K562 (cell line): ENCODE measurements at regions not wholly inside any gene's neighbourhood (a gene's known extent, or its start where the extent isn't known, plus 50 kb on each side); places are given as distances from the start of the nearest gene placed in this dataset.
"Not testable (repeated sequence)": the region's sequence is repeated elsewhere in the genome, so short reads cannot be mapped to it uniquely, and the experiment has no call there.

Experiments used
- ATAC-seq: fragments of 200-7000 bp; cut with Tn5 transposase; 3 replicates; pipeline ENCODE4 v1.9.1; 2020; ENCODE audit warnings: moderate library complexity
- BruUV-seq: library from RNA; stranded (reverse); fragments of 400-500 nt; replicated peaks from 2 replicates; lab custom pipeline; 2021; lab: Mats Ljungman, UMichigan
- CTCF ChIA-PET: fragments of 300-600 bp; formaldehyde crosslinking; extraction: SDS; loops from one replicate; lab custom pipeline; 2021; ENCODE audit warnings: low intra/inter-chr PET ratio; lab: Yijun Ruan, JAX
- POLR2A ChIA-PET: fragments of 300-600, 350-650 bp; sonication (Branson Sonifier 250); formaldehyde crosslinking; extraction: SDS; loops from one replicate; lab custom pipeline; 2021; ENCODE audit warnings: antibody characterized with exemption, inconsistent platforms; lab: Yijun Ruan, JAX
- DNase-seq, 4 experiments: peaks; one replicate each; pipeline versions ENCODE4 v3.0.0 to v3.0.0-alpha.2; 2011 to 2018; ENCODE audit warnings: low spot score in 3 of 4, mixed read lengths in 3 of 4; ENCODE audit errors: extremely low read depth in 1 of 4
- FAIRE-seq: peaks from 2 replicates; lab custom pipeline; 2011; peaks lifted over from hg19 to GRCh38; lab: Jason Lieb, UNC
- H2AFZ ChIP-seq: 2 replicates; pipeline ENCODE4 v1.6.0; 2011; ENCODE audit warnings: low read depth, low read length, control low read depth, inconsistent platforms
- H3K27ac ChIP-seq: fragments of 200-600 bp; 3 replicates; pipeline ENCODE4 v1.8.0; 2011; ENCODE audit warnings: low read depth, mild to moderate bottlenecking, control low read depth, inconsistent platforms, low read length, moderate library complexity, mixed read lengths; ENCODE audit errors: extremely low read depth
- H3K27me3 ChIP-seq, 2 experiments: fragments of 300-600 bp in 1 of 2; 2 replicates in 1 of 2; 3 replicates in 1 of 2; pipeline versions ENCODE4 v1.6.0 to v1.8.0; 2011; ENCODE audit warnings: inconsistent platforms in 2 of 2, low read length in 2 of 2, mild to moderate bottlenecking in 1 of 2, mixed read lengths in 1 of 2, moderate library complexity in 1 of 2; ENCODE audit not compliant: control insufficient read depth in 2 of 2, insufficient read depth in 2 of 2
- H3K36me3 ChIP-seq: fragments of 300-600 bp; 3 replicates; pipeline ENCODE4 v1.8.0; 2011; ENCODE audit warnings: mild to moderate bottlenecking, low read length, inconsistent platforms; ENCODE audit not compliant: control insufficient read depth, insufficient read depth
- H3K4me1 ChIP-seq, 2 experiments: fragments of 200-600 bp in 1 of 2; replicated peaks in 1 of 2; 2 replicates in 1 of 2; 3 replicates in 1 of 2; pipeline versions ENCODE4 v1.5.1 to v1.8.0; 2011; ENCODE audit warnings: inconsistent platforms in 2 of 2, low read length in 2 of 2, mild to moderate bottlenecking in 1 of 2, mixed read lengths in 1 of 2, moderate library complexity in 1 of 2; ENCODE audit not compliant: control insufficient read depth in 2 of 2, insufficient read depth in 2 of 2
- H3K4me2 ChIP-seq: 2 replicates; pipeline ENCODE4 v1.6.1; 2011; ENCODE audit warnings: low read length, control low read depth, inconsistent platforms, mixed read lengths; ENCODE audit not compliant: insufficient read depth
- H3K4me3 ChIP-seq: fragments of 200-600 bp; sonication (generic), shearing (Covaris generic); 2 replicates; pipeline ENCODE4 v1.5.1; 2016; ENCODE audit warnings: control low read depth, inconsistent platforms
- H3K79me2 ChIP-seq: fragments of 200-600 bp; 3 replicates; pipeline ENCODE4 v1.8.0; 2011; ENCODE audit warnings: low read length, inconsistent platforms; ENCODE audit not compliant: control insufficient read depth, insufficient read depth
- H3K9ac ChIP-seq, 2 experiments: 2 replicates each; pipeline versions ENCODE4 v1.6.0 to v1.6.1; 2011; ENCODE audit warnings: low read depth in 2 of 2, low read length in 2 of 2, control low read depth in 1 of 2, inconsistent platforms in 1 of 2, mild to moderate bottlenecking in 1 of 2, mixed read lengths in 1 of 2; ENCODE audit not compliant: insufficient read depth in 1 of 2
- H3K9me1 ChIP-seq: one replicate; pipeline ENCODE4 v1.6.0; 2011; ENCODE audit warnings: inconsistent platforms, mild to moderate bottlenecking, low read length, moderate library complexity; ENCODE audit not compliant: control insufficient read depth, insufficient read depth
- H3K9me3 ChIP-seq: replicated peaks from 2 replicates; pipeline ENCODE4 v1.5.1; 2011; ENCODE audit warnings: low read depth, low read length, inconsistent platforms; ENCODE audit not compliant: control insufficient read depth, insufficient read depth
- H4K20me1 ChIP-seq: replicated peaks from 2 replicates; pipeline ENCODE4 v1.6.1; 2011; ENCODE audit warnings: low read length, inconsistent platforms, mixed read lengths; ENCODE audit not compliant: control insufficient read depth, insufficient read depth
- GATAD2B ChIP-seq: fragments of 450-650 bp; IDR thresholded peaks from 2 replicates; pipeline ENCODE4 v1.6.1; 2017; ENCODE audit warnings: mild to moderate bottlenecking, borderline replicate concordance
- XRCC4 ChIP-seq: IDR thresholded peaks from one replicate; pipeline ENCODE4 v1.6.1; 2011; ENCODE audit not compliant: insufficient read depth, insufficient read length; ENCODE audit errors: extremely low read depth
- WGBS: fragments of 100-300 bp; shearing (Covaris generic); methylation state at CpG from one replicate; pipeline ENCODE4 v1.1.6; 2016; ENCODE audit warnings: low coverage, mixed read lengths; ENCODE audit not compliant: insufficient coverage; ENCODE audit errors: missing lambda C conversion rate; 5-methylcytosine and 5-hydroxymethylcytosine counted together
- in situ Hi-C: fragments of 300-500 bp; cut with MboI; formaldehyde crosslinking; loops from 4 replicates; pipeline ENCODE4 v1.15.0; 2018; ENCODE audit warnings: inconsistent platforms, mixed read lengths
- intact Hi-C: fragments of 100-400 bp; cut with micrococcal nuclease; formaldehyde crosslinking; loops from 2 replicates; pipeline ENCODE4 v1.14.2; 2022
- TF ChIP-seq, protein P1 (sequence below): fragments of 250-450 bp; sonication (Bioruptor Pico); IDR thresholded peaks from 2 replicates; pipeline ENCODE4 v1.8.0; 2022; ENCODE audit warnings: inconsistent platforms, mild to moderate bottlenecking, moderate library complexity, borderline replicate concordance
- TF ChIP-seq, protein P2 (sequence below), 2 experiments: IDR thresholded peaks; 2 replicates each; pipeline ENCODE4 v1.6.1; 2012; ENCODE audit warnings: improper control_type of control experiment in 2 of 2, low read depth in 2 of 2, low read length in 2 of 2, borderline replicate concordance in 1 of 2
- TF ChIP-seq, protein P3 (sequence below): sonication (generic); formaldehyde crosslinking; IDR thresholded peaks from 2 replicates; pipeline ENCODE4 v1.8.0; 2022; ENCODE audit warnings: mild to moderate bottlenecking, missing genetic modification reagents
- TF ChIP-seq, protein P4 (sequence below): fragments of 250-450 bp; sonication (Bioruptor Pico); IDR thresholded peaks from 2 replicates; pipeline ENCODE4 v1.8.0; 2022; ENCODE audit warnings: moderate library complexity, mild to moderate bottlenecking, inconsistent platforms

DNA sequence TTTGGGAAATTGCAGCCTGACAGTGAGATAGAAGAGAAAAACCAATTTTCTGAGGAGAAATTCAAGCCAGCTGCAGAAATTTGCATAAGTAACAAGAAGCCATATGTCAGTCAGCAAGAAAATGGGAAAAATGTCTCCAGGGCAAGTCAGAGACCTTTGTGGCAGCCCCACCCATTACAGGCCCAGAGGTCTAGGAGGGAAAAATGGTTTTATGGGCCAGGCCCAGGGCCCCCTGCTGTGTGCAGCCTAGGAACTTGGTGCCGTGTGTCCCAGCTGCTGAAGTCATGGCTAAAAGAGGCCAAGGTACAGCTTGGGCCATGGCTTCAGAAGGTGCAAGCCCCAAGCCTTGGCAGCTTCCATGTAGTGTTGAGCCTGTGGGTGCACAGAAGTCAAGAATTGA is 296.1 kb downstream of the TTC6 start:
- BruUV-seq, POLR2A ChIA-PET, H3K27me3 ChIP-seq, H3K9me1 ChIP-seq, H3K9me3 ChIP-seq, H3K27ac ChIP-seq, H2AFZ ChIP-seq, H3K9ac ChIP-seq, H4K20me1 ChIP-seq, H3K4me2 ChIP-seq, ATAC-seq, intact Hi-C loops, DNase-seq, H3K4me1 ChIP-seq, H3K79me2 ChIP-seq, H3K36me3 ChIP-seq, H3K4me3 ChIP-seq, CTCF ChIA-PET, FAIRE-seq: not testable (repeated sequence)
- WGBS: 0% methylated on average over 1 of the region's 1 CpG
- in situ Hi-C loops: loop anchor here (25.0 kb wide), 1 partner anchor 971 kb away; no protein-coding TSS in a partner anchor

DNA sequence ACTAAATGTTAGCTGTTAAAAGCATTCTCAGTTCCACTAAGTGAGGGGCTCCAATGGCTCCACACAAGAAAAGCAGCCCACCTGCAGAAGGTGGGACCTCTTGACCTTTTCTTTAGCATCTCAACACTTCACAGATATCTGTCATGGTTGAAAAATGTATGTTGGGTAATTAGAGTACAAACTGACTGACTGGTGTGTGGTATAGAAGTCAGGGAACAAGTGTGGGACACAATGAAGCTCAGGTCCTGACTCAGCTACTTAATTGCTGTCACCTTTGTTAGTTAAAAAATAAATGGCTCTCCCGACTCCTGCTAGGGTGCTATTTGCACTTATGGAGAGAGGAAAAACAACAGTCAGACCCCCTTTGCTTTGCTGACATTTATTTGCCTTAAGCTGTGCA is 299.0 kb downstream of the TTC6 start:
- 0% methylated on average over 1 of the region's 1 CpG for WGBS
- intact Hi-C loops: no loop called here
- FAIRE-seq (no peak), ATAC-seq (no peak), DNase-seq (no peak)
- no peak overlapping the region for H3K27ac ChIP-seq
- no TSS peak for BruUV-seq
- H3K79me2 ChIP-seq: no peaks in the 10 kb centered on the region
- H3K4me3 ChIP-seq: no peak overlapping the region
- H3K4me1 ChIP-seq: no peaks in the 10 kb centered on the region
- no peaks in the 10 kb centered on the region for H4K20me1 ChIP-seq
- TF ChIP-seq, protein P1, sequence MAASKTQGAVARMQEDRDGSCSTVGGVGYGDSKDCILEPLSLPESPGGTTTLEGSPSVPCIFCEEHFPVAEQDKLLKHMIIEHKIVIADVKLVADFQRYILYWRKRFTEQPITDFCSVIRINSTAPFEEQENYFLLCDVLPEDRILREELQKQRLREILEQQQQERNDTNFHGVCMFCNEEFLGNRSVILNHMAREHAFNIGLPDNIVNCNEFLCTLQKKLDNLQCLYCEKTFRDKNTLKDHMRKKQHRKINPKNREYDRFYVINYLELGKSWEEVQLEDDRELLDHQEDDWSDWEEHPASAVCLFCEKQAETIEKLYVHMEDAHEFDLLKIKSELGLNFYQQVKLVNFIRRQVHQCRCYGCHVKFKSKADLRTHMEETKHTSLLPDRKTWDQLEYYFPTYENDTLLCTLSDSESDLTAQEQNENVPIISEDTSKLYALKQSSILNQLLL (CRISPR knock-in tag): no peak
- TF ChIP-seq GATAD2B (no peak), XRCC4 (no peak)
- TF ChIP-seq, protein P2, sequence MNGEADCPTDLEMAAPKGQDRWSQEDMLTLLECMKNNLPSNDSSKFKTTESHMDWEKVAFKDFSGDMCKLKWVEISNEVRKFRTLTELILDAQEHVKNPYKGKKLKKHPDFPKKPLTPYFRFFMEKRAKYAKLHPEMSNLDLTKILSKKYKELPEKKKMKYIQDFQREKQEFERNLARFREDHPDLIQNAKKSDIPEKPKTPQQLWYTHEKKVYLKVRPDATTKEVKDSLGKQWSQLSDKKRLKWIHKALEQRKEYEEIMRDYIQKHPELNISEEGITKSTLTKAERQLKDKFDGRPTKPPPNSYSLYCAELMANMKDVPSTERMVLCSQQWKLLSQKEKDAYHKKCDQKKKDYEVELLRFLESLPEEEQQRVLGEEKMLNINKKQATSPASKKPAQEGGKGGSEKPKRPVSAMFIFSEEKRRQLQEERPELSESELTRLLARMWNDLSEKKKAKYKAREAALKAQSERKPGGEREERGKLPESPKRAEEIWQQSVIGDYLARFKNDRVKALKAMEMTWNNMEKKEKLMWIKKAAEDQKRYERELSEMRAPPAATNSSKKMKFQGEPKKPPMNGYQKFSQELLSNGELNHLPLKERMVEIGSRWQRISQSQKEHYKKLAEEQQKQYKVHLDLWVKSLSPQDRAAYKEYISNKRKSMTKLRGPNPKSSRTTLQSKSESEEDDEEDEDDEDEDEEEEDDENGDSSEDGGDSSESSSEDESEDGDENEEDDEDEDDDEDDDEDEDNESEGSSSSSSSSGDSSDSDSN (IDR thresholded peaks at IDR 0.05; ENCODE audit: borderline replicate concordance in 1 of 2, low read depth in 2 of 2, low read length in 2 of 2): no peak
- TF ChIP-seq, protein P3, sequence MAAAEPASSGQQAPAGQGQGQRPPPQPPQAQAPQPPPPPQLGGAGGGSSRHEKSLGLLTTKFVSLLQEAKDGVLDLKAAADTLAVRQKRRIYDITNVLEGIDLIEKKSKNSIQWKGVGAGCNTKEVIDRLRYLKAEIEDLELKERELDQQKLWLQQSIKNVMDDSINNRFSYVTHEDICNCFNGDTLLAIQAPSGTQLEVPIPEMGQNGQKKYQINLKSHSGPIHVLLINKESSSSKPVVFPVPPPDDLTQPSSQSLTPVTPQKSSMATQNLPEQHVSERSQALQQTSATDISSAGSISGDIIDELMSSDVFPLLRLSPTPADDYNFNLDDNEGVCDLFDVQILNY: no peak
- TF ChIP-seq, protein P4, sequence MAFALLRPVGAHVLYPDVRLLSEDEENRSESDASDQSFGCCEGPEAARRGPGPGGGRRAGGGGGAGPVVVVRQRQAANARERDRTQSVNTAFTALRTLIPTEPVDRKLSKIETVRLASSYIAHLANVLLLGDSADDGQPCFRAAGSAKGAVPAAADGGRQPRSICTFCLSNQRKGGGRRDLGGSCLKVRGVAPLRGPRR (CRISPR knock-in tag): no peak
- no peak overlapping the region for H3K9ac ChIP-seq
- H3K9me1 ChIP-seq: no peaks in the 10 kb centered on the region
- POLR2A ChIA-PET: no interaction called here
- H2AFZ ChIP-seq: no peak overlapping the region
- CTCF ChIA-PET: no interaction called here
- no peaks in the 10 kb centered on the region for H3K9me3 ChIP-seq
- in situ Hi-C loops: loop anchor here (25.0 kb wide), 1 partner anchor 968 kb away; no protein-coding TSS in a partner anchor
- no peaks in the 10 kb centered on the region for H3K36me3 ChIP-seq
- H3K27me3 ChIP-seq: no peaks in the 10 kb centered on the region
- H3K4me2 ChIP-seq: no peak overlapping the region
